ENCODE measurements at regions not wholly inside any gene's neighbourhood (a gene's known extent, or its start where the extent isn't known, plus 50 kb on each side); places are given as distances from the start of the nearest gene placed in this dataset.

DNA sequence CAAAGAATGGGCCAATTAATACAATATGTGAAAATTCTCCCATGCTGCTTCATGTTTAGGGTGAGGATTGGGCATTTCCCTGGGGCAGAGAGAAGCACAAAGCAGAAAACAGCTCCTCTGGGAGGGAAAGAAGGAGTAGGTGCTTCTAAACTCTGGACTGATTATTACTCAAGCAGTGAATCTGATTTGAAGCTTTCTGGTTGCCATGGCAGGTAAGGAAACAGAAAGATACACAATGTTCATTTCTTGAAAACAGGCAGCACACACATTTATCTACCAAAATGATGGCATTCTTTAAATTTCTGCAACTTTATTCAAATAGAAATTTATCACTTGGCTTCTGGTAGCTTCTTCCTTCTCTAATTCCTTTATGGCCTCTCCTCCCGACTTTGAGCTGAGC is 305.4 kb upstream of the CHD6 start:
- Mint-ChIP-seq H3K27me3 (ENCODE audit: insufficient read depth) (no peaks in the 10 kb centered on the region), H3K9me3 (no peaks in the 10 kb centered on the region), H3K36me3 (ENCODE audit: low read depth) (no peaks in the 10 kb centered on the region), H3K4me3 (no peak overlapping the region), H3K4me1 (peaks cover 3% of the 10 kb centered on the region), H3K27ac (no peak overlapping the region)
- DNase-seq, result no peak
- H3K9me3 ChIP-seq (ENCODE audit: control insufficient read depth, low read length), result no peaks in the 10 kb centered on the region
- 86% methylated on average over 1 of the region's 1 CpG; no CpG with 5 or more reads in 1 of the 2 experiments for WGBS, 2 experiments (ENCODE audit: insufficient coverage in 1 of 2, insufficient read length in 1 of 2)
- H3K36me3 ChIP-seq (ENCODE audit: control insufficient read depth, insufficient read depth, low read length), result no peaks in the 10 kb centered on the region
- H3K4me3 ChIP-seq (ENCODE audit: low read length), result no peak overlapping the region
- no peak for TF ChIP-seq CTCF (conservative IDR thresholded peaks at IDR 0.05)
- no peaks in the 10 kb centered on the region for H3K27me3 ChIP-seq (ENCODE audit: control insufficient read depth, insufficient read depth, low read length, poor library complexity, severe bottlenecking)
- H3K4me1 ChIP-seq (ENCODE audit: control insufficient read depth, insufficient read depth, low read length), result no peaks in the 10 kb centered on the region
- H3K27ac ChIP-seq (ENCODE audit: low read depth, low read length), result no peak overlapping the region
- H3K9ac ChIP-seq (ENCODE audit: extremely low read depth, low read length, poor library complexity, severe bottlenecking), result no peak overlapping the region

DNA sequence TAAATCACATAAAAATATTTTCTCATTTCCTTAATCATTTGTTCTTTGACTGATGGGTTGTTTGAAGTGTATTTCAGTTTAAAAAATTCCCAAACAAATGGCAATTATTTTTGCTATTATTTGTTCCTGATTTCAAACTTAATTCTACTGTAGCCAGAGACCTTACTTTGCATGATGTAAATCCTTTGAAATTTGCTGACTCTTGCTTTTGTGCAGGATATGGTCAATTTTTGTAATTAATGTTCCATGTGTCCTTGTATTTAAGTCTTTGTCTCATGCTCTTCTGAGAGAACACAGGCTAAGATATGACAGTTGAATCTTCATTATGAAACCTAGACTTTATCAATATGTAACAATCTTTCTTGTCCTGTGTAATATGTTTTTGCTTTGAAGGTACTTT is 295.0 kb upstream of the CHD6 start:
- TF ChIP-seq CTCF (conservative IDR thresholded peaks at IDR 0.05), result no peak
- no peak overlapping the region for H3K27ac ChIP-seq (ENCODE audit: low read depth, low read length)
- H3K4me1 ChIP-seq (ENCODE audit: control insufficient read depth, insufficient read depth, low read length), result no peaks in the 10 kb centered on the region

GRCh38 chr20:41910558-41910957 is 292.4 kb upstream of the CHD6 start:
- H3K4me1 ChIP-seq (ENCODE audit: control insufficient read depth, insufficient read depth, low read length), result no peaks in the 10 kb centered on the region
- no peak overlapping the region for H3K4me3 ChIP-seq (ENCODE audit: low read length)
- no peaks in the 10 kb centered on the region for H3K9me3 ChIP-seq (ENCODE audit: control insufficient read depth, low read length)
- H3K9me3 Mint-ChIP-seq, result peaks cover 6% of the 10 kb centered on the region
- no peaks in the 10 kb centered on the region for H3K27me3 ChIP-seq (ENCODE audit: control insufficient read depth, insufficient read depth, low read length, poor library complexity, severe bottlenecking)
- no peak overlapping the region for H3K4me3 Mint-ChIP-seq
- TF ChIP-seq CTCF (conservative IDR thresholded peaks at IDR 0.05), result no peak
- no peak overlapping the region for H3K9ac ChIP-seq (ENCODE audit: extremely low read depth, low read length, poor library complexity, severe bottlenecking)
- WGBS, 2 experiments (ENCODE audit: insufficient coverage in 1 of 2, insufficient read length in 1 of 2), result 85 to 100% methylated on average over 1 of the region's 1 CpG
- H3K36me3 Mint-ChIP-seq (ENCODE audit: low read depth), result no peaks in the 10 kb centered on the region
- H3K4me1 Mint-ChIP-seq, result no peaks in the 10 kb centered on the region
- H3K36me3 ChIP-seq (ENCODE audit: control insufficient read depth, insufficient read depth, low read length), result no peaks in the 10 kb centered on the region
- no peak overlapping the region for H3K27ac Mint-ChIP-seq
- no peak overlapping the region for H3K27ac ChIP-seq (ENCODE audit: low read depth, low read length)
- DNase-seq, result no peak
- no peaks in the 10 kb centered on the region for H3K27me3 Mint-ChIP-seq (ENCODE audit: insufficient read depth)

More for the DNA sequence above, 295.0 kb upstream of the CHD6 start:
- no peaks in the 10 kb centered on the region for H3K27me3 ChIP-seq (ENCODE audit: control insufficient read depth, insufficient read depth, low read length, poor library complexity, severe bottlenecking)
- H3K4me3 Mint-ChIP-seq, result no peak overlapping the region
- peaks cover 6% of the 10 kb centered on the region for H3K9me3 Mint-ChIP-seq
- H3K9ac ChIP-seq (ENCODE audit: extremely low read depth, low read length, poor library complexity, severe bottlenecking), result no peak overlapping the region
- H3K4me3 ChIP-seq (ENCODE audit: low read length), result no peak overlapping the region
- no peak overlapping the region for H3K27ac Mint-ChIP-seq
- H3K36me3 ChIP-seq (ENCODE audit: control insufficient read depth, insufficient read depth, low read length), result no peaks in the 10 kb centered on the region
- H3K36me3 Mint-ChIP-seq (ENCODE audit: low read depth), result no peaks in the 10 kb centered on the region
- H3K27me3 Mint-ChIP-seq (ENCODE audit: insufficient read depth), result no peaks in the 10 kb centered on the region
- H3K4me1 Mint-ChIP-seq, result no peaks in the 10 kb centered on the region
- no peaks in the 10 kb centered on the region for H3K9me3 ChIP-seq (ENCODE audit: control insufficient read depth, low read length)
- DNase-seq, result no peak

Measured in endodermal cell (in vitro differentiated cells).